GM12873 (cell line): ENCODE measurements at regions not wholly inside any gene's neighbourhood (a gene's known extent, or its start where the extent isn't known, plus 50 kb on each side); places are given as distances from the start of the nearest gene placed in this dataset.

Experiments
- CTCF ChIP-seq: IDR thresholded peaks from 2 replicates; pipeline ENCODE4 v1.5.1; 2012; ENCODE audit warnings: low read depth, mild to moderate bottlenecking, moderate library complexity, low read length, control low read depth; ENCODE audit not compliant: insufficient read depth; ENCODE audit errors: missing control alignments

DNA sequence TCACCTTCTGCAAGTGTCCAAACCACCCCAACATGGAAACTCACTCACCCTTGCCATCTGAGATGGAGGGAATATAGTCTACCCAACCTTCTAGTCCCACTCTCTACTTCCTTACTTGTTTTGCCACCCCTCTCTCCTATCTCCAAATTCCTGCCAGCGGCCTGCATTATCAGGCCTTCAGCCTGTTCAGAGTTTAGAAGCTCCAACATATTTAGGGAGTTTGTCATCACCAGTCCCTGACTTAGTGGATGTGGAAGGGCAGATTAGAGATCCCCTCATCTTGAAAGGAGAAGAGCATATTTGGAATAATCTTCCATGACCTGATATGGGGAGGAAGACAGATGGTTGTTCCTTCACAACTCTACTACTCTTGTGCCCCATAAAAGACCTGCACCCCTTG is 281.4 kb upstream of the MAP3K7 start:
- TF ChIP-seq CTCF: no peak

DNA sequence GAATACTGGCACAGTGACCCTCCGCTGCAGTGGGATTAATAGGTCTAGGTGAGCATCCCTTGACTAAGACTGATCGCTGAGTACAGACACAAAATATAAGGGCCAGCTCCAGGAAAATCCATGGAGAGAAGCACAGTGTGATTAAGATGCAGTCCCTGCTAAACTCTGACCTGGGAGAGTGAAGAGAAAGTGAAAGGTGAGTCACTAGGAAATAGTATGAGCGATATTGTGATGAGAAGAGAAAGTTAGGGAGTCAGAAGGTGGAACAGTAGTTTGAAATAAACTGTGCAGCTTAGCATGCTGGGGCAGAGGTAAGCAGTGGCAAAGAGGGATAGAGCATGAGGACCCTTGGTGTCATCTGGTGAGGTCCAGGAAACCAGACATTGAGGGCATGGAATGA is 278.6 kb upstream of the MAP3K7 start:
- no peak for TF ChIP-seq CTCF

GRCh38 chr6:90863043-90863442 is 276.2 kb upstream of the MAP3K7 start:
- TF ChIP-seq CTCF: no peak

DNA sequence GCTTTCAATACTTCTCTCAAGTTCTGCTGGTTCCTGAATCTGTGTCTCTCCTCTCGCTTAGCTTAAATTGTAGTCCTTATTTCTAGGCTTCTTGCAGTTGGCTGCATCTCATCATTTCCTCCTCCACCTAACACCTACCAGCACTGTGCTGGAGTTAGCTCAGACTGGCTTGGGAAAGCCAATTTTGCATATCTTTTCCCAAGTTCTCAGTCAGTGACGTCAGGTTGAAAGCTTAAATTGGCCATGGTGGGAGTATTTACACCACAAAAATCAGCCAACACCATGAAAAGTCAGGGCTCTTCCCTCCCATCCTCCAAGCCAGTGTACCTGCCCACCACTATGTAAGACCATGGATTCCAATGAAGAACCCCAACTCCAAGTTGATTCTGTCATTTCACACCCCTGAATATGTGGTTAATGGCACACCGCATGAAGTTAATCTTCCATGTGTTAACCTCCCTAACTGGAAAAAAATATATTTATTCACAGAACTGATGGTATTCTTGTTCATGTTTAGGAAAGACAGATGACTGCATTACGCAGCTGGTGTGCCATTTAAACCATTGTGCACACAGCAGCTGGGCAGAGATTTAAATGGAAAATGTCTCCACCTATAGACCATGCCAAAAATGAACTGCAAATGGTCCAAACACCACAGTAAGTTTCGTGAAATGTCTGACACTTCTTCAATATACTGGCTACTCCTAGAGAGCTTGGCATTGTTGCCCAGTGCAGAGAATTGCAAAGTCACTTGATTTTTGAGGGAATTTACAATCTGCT is 274.1 kb upstream of the MAP3K7 start:
- TF ChIP-seq CTCF: peak; percentile 25

DNA sequence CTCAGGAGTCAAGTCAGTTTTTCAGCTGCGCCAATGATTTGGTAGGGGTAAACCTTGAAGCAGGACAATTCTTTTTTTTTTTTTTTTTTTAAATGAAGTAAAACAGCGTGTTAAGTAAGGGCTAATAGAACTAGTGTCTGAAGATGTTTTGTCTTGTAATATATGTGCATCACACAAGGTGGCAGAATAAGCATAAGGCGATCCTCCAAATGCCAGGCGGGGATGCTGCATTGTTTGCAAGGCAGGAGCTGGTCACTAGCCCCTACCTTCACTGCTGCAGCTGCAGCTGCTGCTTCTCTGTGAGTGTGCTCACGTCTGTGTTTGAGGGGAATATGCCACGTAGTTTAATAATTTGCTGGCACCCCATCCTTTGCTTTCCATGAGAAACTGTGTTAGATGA is 272.7 kb upstream of the MAP3K7 start:
- no peak for TF ChIP-seq CTCF

GRCh38 chr6:90859056-90859455 is 272.2 kb upstream of the MAP3K7 start:
- no peak for TF ChIP-seq CTCF

DNA sequence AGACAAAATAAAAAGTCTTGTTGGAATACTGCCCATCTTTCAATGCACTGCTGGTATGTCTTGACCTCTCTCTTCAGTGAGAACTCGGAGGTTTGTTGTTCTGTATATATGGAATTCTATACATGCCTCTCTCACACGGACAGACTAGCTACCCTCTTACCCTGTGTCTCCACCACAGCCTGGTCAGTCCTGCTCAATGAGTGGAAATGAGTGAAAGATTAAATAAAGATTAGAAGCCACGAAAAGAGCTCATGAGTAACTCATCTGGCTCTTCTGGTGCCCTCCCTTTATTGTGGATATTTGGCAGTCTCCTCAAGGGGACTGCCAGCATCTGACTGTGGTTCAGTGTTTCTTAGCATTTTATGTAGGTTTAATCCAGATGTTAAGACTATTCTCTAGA is 262.8 kb upstream of the MAP3K7 start:
- no peak for TF ChIP-seq CTCF
